ENCODE measurements at regions not wholly inside any gene's neighbourhood (a gene's known extent, or its start where the extent isn't known, plus 50 kb on each side); places are given as distances from the start of the nearest gene placed in this dataset.

GRCh38 chr12:16669756-16670155 is 63.8 kb upstream of the LMO3 start:
- peak in 1 of 3 experiments; percentile 16 for DNase-seq

- DNase-seq: no peak
These were observed 62.2 kb upstream of the LMO3 start for GRCh38 chr12:16668198-16668597.

- no peak for DNase-seq
These were observed 52.7 kb upstream of the LMO3 start for GRCh38 chr12:16658699-16659098.

All from NCI-H1417 (cell line).